ENCODE measurements at regions not wholly inside any gene's neighbourhood (a gene's known extent, or its start where the extent isn't known, plus 50 kb on each side); places are given as distances from the start of the nearest gene placed in this dataset.

GRCh38 chr16:77131398-77131797 lies 59.6 kb upstream of the MON1B start:
- TF ChIP-seq CTCF (IDR thresholded peaks at IDR 0.05; ENCODE audit: control insufficient read depth, extremely low read depth, insufficient read depth) = no peak
- no peak for DNase-seq (ENCODE audit: low read depth)
- no peak overlapping the region for H3K4me3 ChIP-seq (ENCODE audit: low read depth, low read length)

- TF ChIP-seq CTCF (IDR thresholded peaks at IDR 0.05; ENCODE audit: control insufficient read depth, extremely low read depth, insufficient read depth) = no peak
- no peak overlapping the region for H3K4me3 ChIP-seq (ENCODE audit: low read depth, low read length)
- DNase-seq (ENCODE audit: low read depth) = no peak
Observed at GRCh38 chr16:77132051-77132618, 58.9 kb upstream of the MON1B start.

- no peak for DNase-seq (ENCODE audit: low read depth)
- H3K4me3 ChIP-seq (ENCODE audit: low read depth, low read length) = no peak overlapping the region
Observed at GRCh38 chr16:77133706-77134105, 57.3 kb upstream of the MON1B start.

GRCh38 chr16:77137045-77137444 lies 53.9 kb upstream of the MON1B start:
- H3K4me3 ChIP-seq (ENCODE audit: low read depth, low read length) = no peak overlapping the region
- no peak for DNase-seq (ENCODE audit: low read depth)
- no peak for TF ChIP-seq CTCF (IDR thresholded peaks at IDR 0.05; ENCODE audit: control insufficient read depth, extremely low read depth, insufficient read depth)

More at GRCh38 chr16:77133706-77134105, 57.3 kb upstream of the MON1B start:
- no peak for TF ChIP-seq CTCF (IDR thresholded peaks at IDR 0.05; ENCODE audit: control insufficient read depth, extremely low read depth, insufficient read depth)
